ENCODE measurements at regions not wholly inside any gene's neighbourhood (a gene's known extent, or its start where the extent isn't known, plus 50 kb on each side); places are given as distances from the start of the nearest gene placed in this dataset.

DNA sequence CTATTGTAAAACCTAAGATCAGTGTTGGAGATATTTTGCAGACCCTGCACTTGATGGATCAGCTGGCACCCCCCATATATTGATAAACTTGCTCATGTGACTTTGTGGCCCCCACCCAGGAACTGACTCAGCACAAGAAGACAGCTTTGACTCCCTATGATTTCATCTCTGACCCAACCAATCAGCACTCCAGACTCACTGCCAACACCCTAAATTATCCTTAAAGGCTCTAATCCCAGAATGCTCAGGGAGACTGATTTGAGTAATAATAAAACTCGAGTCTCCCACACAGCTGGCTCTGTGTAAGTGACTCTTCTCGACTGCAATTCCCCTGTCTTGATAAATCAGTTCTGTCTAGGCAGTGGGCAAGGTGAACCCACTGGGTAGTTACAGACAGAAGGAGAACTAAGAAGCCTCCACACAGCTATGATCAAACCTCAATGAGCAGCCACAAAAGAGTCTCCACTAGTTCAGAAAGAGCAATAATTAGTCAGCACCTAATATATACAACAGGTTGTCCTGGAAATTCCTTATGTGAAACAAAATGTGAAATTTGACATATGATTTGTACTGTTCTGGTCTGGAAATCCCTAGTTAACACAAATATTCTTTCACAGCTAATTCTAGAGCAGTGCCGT, 52.2 kb downstream of the ACTL7B start:
- Mint-ChIP-seq H3K36me3 (ENCODE audit: low read depth) (no peaks in the 10 kb centered on the region), H3K27me3 (peaks cover 10% of the 10 kb centered on the region), H3K4me3 (no peak overlapping the region), H3K9me3 (no peaks in the 10 kb centered on the region), H3K27ac (no peak overlapping the region), H3K4me1 (no peaks in the 10 kb centered on the region)
- POLR2A ChIA-PET = no interaction called here
- no peak for DNase-seq
- CTCF ChIA-PET = no interaction called here

DNA sequence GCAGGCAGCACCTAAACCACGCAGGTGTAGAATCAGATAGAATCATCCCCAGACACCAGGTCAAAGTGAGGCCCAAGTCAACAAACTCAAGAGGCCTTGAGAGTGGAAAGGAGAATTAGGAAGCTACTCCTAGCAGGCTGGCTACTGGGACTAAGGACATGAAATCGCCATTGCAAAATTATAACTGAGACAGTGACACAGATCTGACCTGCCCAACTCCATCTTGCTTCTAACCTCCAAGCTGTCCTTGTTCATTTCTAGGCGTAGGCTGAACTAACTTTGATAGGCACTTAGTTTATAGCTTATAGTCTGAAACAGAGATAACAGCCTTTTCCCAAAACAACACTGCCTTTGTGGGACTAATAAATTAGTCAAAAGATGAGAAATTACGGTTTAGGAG, 52.8 kb downstream of the ACTL7B start:
- Mint-ChIP-seq H3K27ac (no peak overlapping the region), H3K9me3 (no peaks in the 10 kb centered on the region), H3K4me3 (no peak overlapping the region), H3K27me3 (peaks cover 10% of the 10 kb centered on the region), H3K4me1 (no peaks in the 10 kb centered on the region), H3K36me3 (ENCODE audit: low read depth) (no peaks in the 10 kb centered on the region)
- ChIA-PET CTCF (no interaction called here), POLR2A (no interaction called here)
- no peak for DNase-seq

DNA sequence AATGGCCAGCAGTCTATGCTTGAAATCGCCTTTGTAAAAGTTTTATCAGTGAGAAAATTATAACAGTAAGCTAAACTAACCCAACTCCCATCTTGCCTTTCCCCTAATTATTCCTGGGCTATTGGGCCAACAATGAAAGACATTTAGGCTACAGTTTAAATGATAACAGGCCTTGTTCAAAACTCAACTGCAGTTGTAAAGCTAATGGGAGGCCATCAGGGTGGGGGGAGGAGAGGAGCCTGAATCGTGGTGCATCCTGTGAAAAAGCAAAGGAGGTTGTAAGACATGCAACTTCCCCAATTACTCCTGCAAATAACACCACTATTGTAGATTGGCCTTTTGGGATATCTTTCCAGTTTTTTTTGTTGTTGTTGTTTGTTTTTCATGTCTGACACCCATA, 53.8 kb downstream of the ACTL7B start:
- no peak for DNase-seq
- POLR2A ChIA-PET = no interaction called here
- CTCF ChIA-PET = no interaction called here
- H3K27me3 Mint-ChIP-seq = peaks cover 6% of the 10 kb centered on the region
- H3K4me3 Mint-ChIP-seq = no peak overlapping the region
- H3K4me1 Mint-ChIP-seq = no peaks in the 10 kb centered on the region
- H3K9me3 Mint-ChIP-seq = no peaks in the 10 kb centered on the region
- no peaks in the 10 kb centered on the region for H3K36me3 Mint-ChIP-seq (ENCODE audit: low read depth)
- no peak overlapping the region for H3K27ac Mint-ChIP-seq

DNA sequence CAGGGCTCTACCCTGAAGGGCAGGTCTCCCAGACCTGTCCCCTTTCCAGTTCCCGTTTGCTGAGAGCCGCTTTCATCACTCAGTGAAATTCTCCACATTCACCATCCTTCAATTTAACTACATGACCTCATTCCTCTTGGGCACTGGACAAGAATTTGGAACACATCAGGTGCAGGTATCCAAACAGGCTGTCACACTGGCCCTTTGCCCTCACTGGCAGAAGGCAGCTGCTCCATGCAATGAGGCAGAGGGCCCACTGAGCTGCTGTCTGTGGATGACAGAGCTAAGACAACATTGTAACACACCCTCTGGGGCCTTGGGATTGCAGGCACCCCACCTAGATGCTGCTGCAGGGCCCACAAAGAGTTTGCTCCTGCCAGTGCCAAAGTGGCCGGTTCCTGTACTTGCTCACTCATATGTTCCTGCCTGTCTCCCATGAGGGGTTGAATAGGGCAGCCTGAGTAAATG, 55.1 kb downstream of the ACTL7B start:
- Mint-ChIP-seq H3K4me1 (no peaks in the 10 kb centered on the region), H3K27me3 (no peaks in the 10 kb centered on the region), H3K4me3 (no peak overlapping the region), H3K27ac (no peak overlapping the region), H3K36me3 (ENCODE audit: low read depth) (no peaks in the 10 kb centered on the region), H3K9me3 (no peaks in the 10 kb centered on the region)
- CTCF ChIA-PET = no interaction called here
- DNase-seq = no peak
- POLR2A ChIA-PET = no interaction called here

DNA sequence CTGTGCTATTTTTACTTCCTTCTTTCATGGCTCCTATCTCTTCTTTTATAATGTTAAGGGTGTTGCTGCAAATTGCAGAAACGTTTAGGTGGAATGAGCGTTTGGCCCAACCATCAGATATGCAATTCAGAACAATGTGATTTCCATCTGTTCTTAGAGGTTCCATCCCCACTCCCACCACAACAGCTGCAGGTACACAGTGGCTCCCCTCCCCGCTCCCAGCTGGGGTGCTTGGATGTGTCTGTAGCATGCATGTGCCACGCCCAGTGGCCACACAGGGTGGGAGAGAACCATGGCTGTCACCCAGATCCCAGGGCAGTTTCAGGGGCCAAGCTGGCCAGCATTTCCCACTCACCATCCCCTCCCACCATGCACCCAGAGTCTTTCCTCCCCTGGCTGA, 62.2 kb downstream of the ACTL7B start:
- Mint-ChIP-seq H3K4me3 (no peak overlapping the region), H3K4me1 (no peaks in the 10 kb centered on the region), H3K9me3 (no peaks in the 10 kb centered on the region), H3K27me3 (no peaks in the 10 kb centered on the region), H3K36me3 (ENCODE audit: low read depth) (no peaks in the 10 kb centered on the region), H3K27ac (no peak overlapping the region)
- ChIA-PET CTCF (no interaction called here), POLR2A (no interaction called here)
- no peak for DNase-seq

DNA sequence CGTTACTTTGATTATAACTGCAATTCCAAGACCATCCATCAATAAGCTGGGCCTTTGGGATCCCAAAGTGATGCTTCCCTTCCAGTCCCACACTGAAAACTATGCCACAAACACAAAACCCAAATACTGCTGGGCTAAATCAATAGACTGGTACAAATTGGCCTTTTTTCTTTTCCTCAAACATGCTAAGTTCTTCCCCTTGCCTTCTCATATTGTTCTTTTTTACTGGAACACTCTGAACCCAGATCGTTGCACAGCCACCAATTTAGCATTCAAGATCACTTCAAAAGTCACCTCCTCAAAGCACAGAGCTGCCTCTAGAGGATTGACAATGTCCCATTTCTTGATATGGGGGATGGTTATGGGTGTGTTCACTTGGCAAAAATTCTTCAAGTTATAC, 66.0 kb downstream of the ACTL7B start:
- H3K27ac Mint-ChIP-seq = no peak overlapping the region
- H3K4me1 Mint-ChIP-seq = no peaks in the 10 kb centered on the region
- no peak for DNase-seq
- no peak overlapping the region for H3K4me3 Mint-ChIP-seq
- no peaks in the 10 kb centered on the region for H3K27me3 Mint-ChIP-seq
- CTCF ChIA-PET = interaction anchor here (0.6 kb wide), 1 partner anchor 1293 kb away, joined by 6 read pairs; no protein-coding TSS in a partner anchor
- no peaks in the 10 kb centered on the region for H3K36me3 Mint-ChIP-seq (ENCODE audit: low read depth)
- POLR2A ChIA-PET = no interaction called here
- no peaks in the 10 kb centered on the region for H3K9me3 Mint-ChIP-seq

DNA sequence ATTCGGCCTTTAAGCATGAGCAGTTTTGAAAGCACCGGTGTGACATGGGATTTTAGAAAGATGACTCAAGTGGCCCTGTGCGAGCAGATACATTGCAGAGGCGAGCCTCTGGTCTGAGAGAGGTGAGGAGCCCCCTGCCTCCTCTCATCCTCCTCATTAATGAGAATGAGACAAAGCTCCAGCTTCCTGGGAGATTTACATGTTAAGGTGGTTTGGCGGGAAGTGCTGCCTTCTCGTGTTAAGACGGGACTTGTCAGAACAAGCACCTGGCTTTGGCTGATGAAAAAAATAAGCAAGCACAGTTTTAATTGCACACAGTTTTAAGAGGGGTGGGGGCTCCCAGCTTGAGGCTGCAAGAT, 68.1 kb downstream of the ACTL7B start:
- no peaks in the 10 kb centered on the region for H3K27me3 Mint-ChIP-seq
- DNase-seq = no peak
- CTCF ChIA-PET = no interaction called here
- H3K4me1 Mint-ChIP-seq = no peaks in the 10 kb centered on the region
- no peak overlapping the region for H3K4me3 Mint-ChIP-seq
- no peak overlapping the region for H3K27ac Mint-ChIP-seq
- H3K36me3 Mint-ChIP-seq (ENCODE audit: low read depth) = no peaks in the 10 kb centered on the region
- no peaks in the 10 kb centered on the region for H3K9me3 Mint-ChIP-seq
- POLR2A ChIA-PET = no interaction called here

DNA sequence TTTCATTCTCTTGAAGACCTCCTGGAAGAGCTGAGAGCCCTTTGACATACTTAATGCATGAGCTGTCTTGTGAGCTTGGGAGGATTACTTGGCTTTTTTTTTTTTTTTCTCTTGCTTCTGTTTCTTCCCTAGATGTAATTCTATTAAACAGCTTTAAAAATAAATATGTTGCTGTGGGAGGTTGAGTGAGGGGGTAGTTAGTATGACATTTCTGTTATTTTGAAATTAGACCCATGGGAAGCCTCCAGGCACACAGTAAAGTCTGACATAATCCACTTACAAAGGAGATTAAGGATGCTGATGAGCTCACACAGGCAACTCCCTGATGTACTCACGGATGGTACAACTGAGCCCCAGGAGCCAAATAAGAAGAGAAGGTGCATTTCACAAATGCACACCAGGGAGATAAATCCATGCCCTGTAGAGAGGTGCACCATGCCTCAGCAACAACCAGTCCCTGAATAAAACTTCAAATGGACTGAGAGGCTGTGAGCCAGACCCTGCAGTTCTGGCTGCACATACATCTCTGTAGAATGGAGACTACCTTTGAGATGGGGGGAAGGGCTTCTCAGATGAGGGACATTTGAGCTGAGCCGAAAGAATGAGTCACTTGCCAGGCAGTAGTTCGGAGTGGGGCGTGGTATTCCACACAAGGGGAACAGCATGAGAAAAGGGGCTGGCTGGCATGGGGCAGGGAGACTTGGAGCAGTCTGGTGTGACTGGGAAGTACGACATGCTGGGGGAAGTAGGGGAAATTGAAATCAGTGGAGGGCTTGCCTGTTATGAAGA, 68.7 kb downstream of the ACTL7B start:
- H3K4me3 Mint-ChIP-seq = no peak overlapping the region
- H3K36me3 Mint-ChIP-seq (ENCODE audit: low read depth) = no peaks in the 10 kb centered on the region
- ChIA-PET POLR2A (no interaction called here), CTCF (no interaction called here)
- no peaks in the 10 kb centered on the region for H3K4me1 Mint-ChIP-seq
- no peaks in the 10 kb centered on the region for H3K27me3 Mint-ChIP-seq
- no peaks in the 10 kb centered on the region for H3K9me3 Mint-ChIP-seq
- no peak overlapping the region for H3K27ac Mint-ChIP-seq
- no peak for DNase-seq

DNA sequence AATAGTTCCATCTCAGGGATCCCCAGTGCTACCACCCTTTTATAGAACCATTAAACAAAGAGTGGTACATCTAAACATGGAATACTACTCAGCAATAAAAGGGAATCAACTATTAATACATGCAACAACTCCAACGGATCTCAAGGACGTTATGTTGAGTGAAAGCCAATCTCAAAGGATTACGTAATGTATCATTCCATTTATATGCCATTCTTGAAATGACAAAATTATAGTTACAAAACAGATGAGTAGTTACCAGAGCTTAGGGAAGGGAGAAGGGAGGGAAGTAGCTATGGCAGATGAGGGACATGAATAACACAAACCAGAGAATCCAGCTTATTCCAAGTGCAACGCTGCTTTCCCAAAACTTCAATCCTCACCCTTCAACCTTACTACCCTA, 69.5 kb downstream of the ACTL7B start:
- POLR2A ChIA-PET = no interaction called here
- Mint-ChIP-seq H3K36me3 (ENCODE audit: low read depth) (no peaks in the 10 kb centered on the region), H3K27me3 (no peaks in the 10 kb centered on the region), H3K9me3 (no peaks in the 10 kb centered on the region), H3K27ac (no peak overlapping the region), H3K4me1 (no peaks in the 10 kb centered on the region), H3K4me3 (no peak overlapping the region)
- CTCF ChIA-PET = no interaction called here
- no peak for DNase-seq

DNA sequence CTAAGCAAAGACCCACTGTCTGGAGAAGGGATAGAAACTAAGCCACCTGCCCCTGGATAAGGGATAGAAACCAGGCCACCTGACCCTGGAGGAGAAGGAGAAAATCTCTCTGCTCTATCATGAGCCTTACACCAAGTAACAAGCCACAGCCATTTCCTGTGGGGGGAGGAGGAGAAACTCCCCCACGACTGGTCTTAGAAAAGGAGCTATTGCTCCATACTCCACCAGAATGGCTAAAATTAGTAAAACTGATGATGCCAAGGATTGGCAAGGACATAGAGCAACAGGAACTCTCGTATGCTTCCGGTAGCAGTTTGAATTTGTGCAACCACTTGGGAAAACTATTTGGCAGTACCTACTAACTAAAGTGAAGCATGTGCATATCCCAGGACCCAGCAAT, 70.8 kb downstream of the ACTL7B start:
- Mint-ChIP-seq H3K4me3 (no peak overlapping the region), H3K4me1 (no peaks in the 10 kb centered on the region), H3K9me3 (no peaks in the 10 kb centered on the region), H3K27me3 (peaks cover 1% of the 10 kb centered on the region), H3K27ac (no peak overlapping the region), H3K36me3 (ENCODE audit: low read depth) (no peaks in the 10 kb centered on the region)
- ChIA-PET POLR2A (no interaction called here), CTCF (no interaction called here)
- DNase-seq = no peak

DNA sequence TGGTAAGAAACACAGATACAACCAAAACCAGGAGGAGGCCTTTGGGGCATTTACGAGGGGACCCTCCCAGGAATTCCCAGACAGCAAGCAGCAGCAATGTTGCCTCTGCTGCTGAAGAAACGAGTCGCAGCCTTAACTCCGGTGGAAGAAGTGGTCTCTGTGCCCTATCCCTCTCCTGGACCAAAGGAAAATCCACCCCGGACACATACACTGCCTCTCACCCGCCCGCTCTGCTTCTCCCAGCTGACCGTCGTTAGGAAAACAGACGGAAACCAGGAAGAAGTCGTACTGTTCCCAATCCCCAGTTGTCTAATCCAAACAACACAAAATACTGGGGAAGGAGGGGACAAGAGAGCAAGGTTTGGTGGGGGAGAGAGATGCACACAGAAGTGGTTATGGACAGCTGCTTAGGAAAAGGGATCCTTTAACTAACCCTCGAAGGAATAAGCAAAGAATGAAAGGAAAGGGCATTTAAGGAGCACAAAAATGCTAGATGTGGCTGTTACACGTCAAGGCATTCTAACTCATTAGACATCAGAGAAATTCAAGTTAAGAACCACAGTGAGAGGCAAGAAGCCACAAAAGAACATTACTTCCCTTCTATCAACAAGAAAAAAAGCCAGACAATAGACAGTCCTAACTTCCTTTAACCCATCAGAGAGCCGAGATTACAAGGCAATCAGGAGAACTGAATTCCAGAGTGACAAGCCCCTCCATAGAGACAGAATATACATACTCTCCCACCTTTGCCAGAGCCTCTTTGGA, 71.9 kb downstream of the ACTL7B start:
- ChIA-PET POLR2A (no interaction called here), CTCF (no interaction called here)
- Mint-ChIP-seq H3K36me3 (ENCODE audit: low read depth) (no peaks in the 10 kb centered on the region), H3K4me1 (no peaks in the 10 kb centered on the region), H3K27ac (no peak overlapping the region), H3K27me3 (peaks cover 1% of the 10 kb centered on the region), H3K9me3 (no peaks in the 10 kb centered on the region), H3K4me3 (no peak overlapping the region)
- DNase-seq = no peak

DNA sequence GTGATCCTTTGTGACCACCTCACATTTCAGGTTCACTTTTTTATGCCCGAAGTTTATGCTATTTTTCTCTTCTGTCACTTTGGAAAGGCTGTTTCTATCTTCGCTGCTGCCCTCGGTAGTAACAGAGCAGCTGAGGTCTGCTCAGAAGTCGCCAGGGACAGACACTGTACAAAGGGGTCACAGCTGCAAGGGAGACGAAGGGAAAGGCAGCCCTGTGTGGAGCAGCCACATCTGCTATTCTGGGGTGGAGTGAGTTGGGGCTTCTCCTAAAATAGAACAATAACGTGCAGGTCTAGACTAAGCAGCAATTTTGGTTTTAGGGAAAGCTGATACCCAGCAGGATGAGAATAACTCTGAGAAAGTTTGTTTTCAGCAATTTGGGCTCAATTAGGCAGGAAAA, 72.5 kb downstream of the ACTL7B start:
- H3K36me3 Mint-ChIP-seq (ENCODE audit: low read depth) = no peaks in the 10 kb centered on the region
- H3K27me3 Mint-ChIP-seq = peaks cover 1% of the 10 kb centered on the region
- no peaks in the 10 kb centered on the region for H3K4me1 Mint-ChIP-seq
- H3K27ac Mint-ChIP-seq = no peak overlapping the region
- H3K4me3 Mint-ChIP-seq = no peak overlapping the region
- no peak for DNase-seq
- H3K9me3 Mint-ChIP-seq = no peaks in the 10 kb centered on the region
- POLR2A ChIA-PET = no interaction called here
- CTCF ChIA-PET = no interaction called here

DNA sequence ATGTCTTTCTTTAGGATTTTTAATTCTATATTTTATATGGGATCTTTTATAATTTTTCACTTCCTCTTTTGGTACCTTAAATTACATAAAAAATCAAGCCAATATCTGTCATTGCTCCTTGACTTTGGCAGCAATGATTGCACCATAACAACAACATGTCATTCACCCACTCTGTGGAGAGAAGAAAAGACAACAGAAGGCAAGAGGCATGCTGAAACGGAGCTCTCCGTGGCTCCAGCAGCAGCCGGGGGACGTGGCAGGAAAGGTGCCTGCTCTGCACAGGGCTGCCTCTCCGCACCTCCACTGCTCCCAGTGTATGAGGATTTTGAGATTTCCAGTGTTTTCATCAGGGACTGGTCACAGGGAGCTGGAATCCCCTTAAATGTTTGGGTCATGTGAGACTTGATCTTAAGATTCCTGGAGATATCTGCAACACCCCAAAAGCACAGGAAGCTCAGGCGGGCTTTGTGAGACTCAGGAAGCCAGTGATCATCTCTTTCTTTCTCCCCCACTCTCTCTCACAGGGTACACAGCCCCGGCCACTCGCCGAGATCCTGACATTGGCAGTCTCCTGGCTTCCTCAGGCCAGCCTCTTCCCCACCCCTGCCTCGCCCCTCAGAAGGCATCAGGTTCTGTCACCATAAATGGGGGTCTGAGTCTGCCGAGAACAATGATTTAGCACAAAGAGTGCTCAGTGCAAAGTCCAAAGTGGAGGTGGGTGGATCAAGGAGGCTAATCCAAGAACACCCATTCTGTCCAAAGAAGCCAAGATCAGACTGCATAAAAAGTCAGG, 74.6 kb downstream of the ACTL7B start:
- CTCF ChIA-PET = no interaction called here

More for the DNA sequence above, 74.6 kb downstream of the ACTL7B start:
- H3K4me3 Mint-ChIP-seq = no peak overlapping the region
- H3K27ac Mint-ChIP-seq = no peak overlapping the region
- no peaks in the 10 kb centered on the region for H3K9me3 Mint-ChIP-seq
- DNase-seq = no peak
- no peaks in the 10 kb centered on the region for H3K4me1 Mint-ChIP-seq
- no peaks in the 10 kb centered on the region for H3K36me3 Mint-ChIP-seq (ENCODE audit: low read depth)
- peaks cover 1% of the 10 kb centered on the region for H3K27me3 Mint-ChIP-seq
- POLR2A ChIA-PET = no interaction called here
